ENCODE measurements at regions not wholly inside any gene's neighbourhood (a gene's known extent, or its start where the extent isn't known, plus 50 kb on each side); places are given as distances from the start of the nearest gene placed in this dataset.
"Not testable (repeated sequence)": the region's sequence is repeated elsewhere in the genome, so short reads cannot be mapped to it uniquely, and the experiment has no call there.

- not testable (repeated sequence) for TF ChIP-seq CTCF (IDR thresholded peaks at IDR 0.05); EZH2 (IDR thresholded peaks at IDR 0.05; ENCODE audit: borderline replicate concordance, insufficient read depth, low read depth, low read length, poor library complexity, severe bottlenecking)
Measured at GRCh38 chr14:105697414-105697813, 171.0 kb downstream of the TMEM121 start.
